GM06990 (cell line): ENCODE measurements at regions not wholly inside any gene's neighbourhood (a gene's known extent, or its start where the extent isn't known, plus 50 kb on each side); places are given as distances from the start of the nearest gene placed in this dataset.

Experiments used
- DNase-seq: peaks from one replicate; pipeline ENCODE4 v3.0.0-alpha.2; 2011; ENCODE audit not compliant: insufficient read length; ENCODE audit errors: extremely low read depth
- H3K27me3 ChIP-seq: replicated peaks from 2 replicates; pipeline ENCODE4 v1.6.0; 2011; ENCODE audit warnings: low read length; ENCODE audit not compliant: control insufficient read depth, insufficient read depth
- H3K36me3 ChIP-seq: 2 replicates; pipeline ENCODE4 v1.5.1; 2011; ENCODE audit warnings: low read length; ENCODE audit not compliant: control insufficient read depth, insufficient read depth
- H3K4me3 ChIP-seq: replicated peaks from 2 replicates; pipeline ENCODE4 v1.5.1; 2011; ENCODE audit warnings: low read depth, mild to moderate bottlenecking, control low read depth, low read length
- CTCF ChIP-seq: IDR thresholded peaks from 2 replicates; pipeline ENCODE4 v1.5.1; 2011; ENCODE audit warnings: low read length, control low read depth, mild to moderate bottlenecking, inconsistent platforms; ENCODE audit not compliant: insufficient read depth, poor library complexity, severe bottlenecking

GRCh38 chr11:22474616-22475015 lies 136.4 kb downstream of the SLC17A6 start:
- TF ChIP-seq CTCF: no peak
- Histone ChIP-seq H3K4me3 (no peak overlapping the region), H3K36me3 (no peaks in the 10 kb centered on the region), H3K27me3 (no peaks in the 10 kb centered on the region)
- no peak for DNase-seq

- H3K27me3 ChIP-seq: no peaks in the 10 kb centered on the region
- no peak overlapping the region for H3K4me3 ChIP-seq
- no peak for DNase-seq
- no peaks in the 10 kb centered on the region for H3K36me3 ChIP-seq
- TF ChIP-seq CTCF: no peak
These were observed 135.4 kb downstream of the SLC17A6 start for GRCh38 chr11:22473586-22473985.

GRCh38 chr11:22472306-22472705 lies 134.1 kb downstream of the SLC17A6 start:
- H3K27me3 ChIP-seq: no peaks in the 10 kb centered on the region
- no peak for DNase-seq
- H3K4me3 ChIP-seq: no peak overlapping the region
- no peak for TF ChIP-seq CTCF
- H3K36me3 ChIP-seq: no peaks in the 10 kb centered on the region

- Histone ChIP-seq H3K27me3 (no peaks in the 10 kb centered on the region), H3K4me3 (no peak overlapping the region), H3K36me3 (no peaks in the 10 kb centered on the region)
- no peak for TF ChIP-seq CTCF
- no peak for DNase-seq
These were observed 133.2 kb downstream of the SLC17A6 start for GRCh38 chr11:22471385-22471784.

GRCh38 chr11:22467741-22468140 lies 129.6 kb downstream of the SLC17A6 start:
- Histone ChIP-seq H3K36me3 (no peaks in the 10 kb centered on the region), H3K27me3 (no peaks in the 10 kb centered on the region), H3K4me3 (no peak overlapping the region)
- TF ChIP-seq CTCF: no peak
- no peak for DNase-seq

- no peaks in the 10 kb centered on the region for H3K27me3 ChIP-seq
- DNase-seq: no peak
These were observed 129.1 kb downstream of the SLC17A6 start for GRCh38 chr11:22467248-22467647.

More at GRCh38 chr11:22467248-22467647, 129.1 kb downstream of the SLC17A6 start:
- TF ChIP-seq CTCF: no peak
- H3K4me3 ChIP-seq: no peak overlapping the region
- H3K36me3 ChIP-seq: no peaks in the 10 kb centered on the region
